ENCODE measurements at regions not wholly inside any gene's neighbourhood (a gene's known extent, or its start where the extent isn't known, plus 50 kb on each side); places are given as distances from the start of the nearest gene placed in this dataset.

- DNase-seq (ENCODE audit: extremely low read depth, insufficient read length): no peak
- Histone ChIP-seq H3K27me3 (replicated peaks; ENCODE audit: control insufficient read depth, insufficient read depth, low read length) (no peaks in the 10 kb centered on the region), H3K36me3 (ENCODE audit: control insufficient read depth, insufficient read depth, low read length) (no peaks in the 10 kb centered on the region), H3K4me3 (replicated peaks; ENCODE audit: low read depth, low read length) (no peak overlapping the region)
- no peak for TF ChIP-seq CTCF (IDR thresholded peaks at IDR 0.05; ENCODE audit: insufficient read depth, low read length, poor library complexity, severe bottlenecking)
These were observed 418.1 kb upstream of the SEMA6A start for GRCh38 chr5:116992681-116993080.

GRCh38 chr5:116989995-116990394, 415.4 kb upstream of the SEMA6A start:
- TF ChIP-seq CTCF (IDR thresholded peaks at IDR 0.05; ENCODE audit: insufficient read depth, low read length, poor library complexity, severe bottlenecking): no peak

GRCh38 chr5:116982035-116982434, 407.4 kb upstream of the SEMA6A start:
- no peak for DNase-seq (ENCODE audit: extremely low read depth, insufficient read length)
- TF ChIP-seq CTCF (IDR thresholded peaks at IDR 0.05; ENCODE audit: insufficient read depth, low read length, poor library complexity, severe bottlenecking): no peak
- H3K4me3 ChIP-seq (replicated peaks; ENCODE audit: low read depth, low read length): no peak overlapping the region
- no peaks in the 10 kb centered on the region for H3K36me3 ChIP-seq (ENCODE audit: control insufficient read depth, insufficient read depth, low read length)
- no peaks in the 10 kb centered on the region for H3K27me3 ChIP-seq (replicated peaks; ENCODE audit: control insufficient read depth, insufficient read depth, low read length)

More at GRCh38 chr5:116989995-116990394, 415.4 kb upstream of the SEMA6A start:
- no peaks in the 10 kb centered on the region for H3K27me3 ChIP-seq (replicated peaks; ENCODE audit: control insufficient read depth, insufficient read depth, low read length)
- no peak for DNase-seq (ENCODE audit: extremely low read depth, insufficient read length)
- no peaks in the 10 kb centered on the region for H3K36me3 ChIP-seq (ENCODE audit: control insufficient read depth, insufficient read depth, low read length)
- H3K4me3 ChIP-seq (replicated peaks; ENCODE audit: low read depth, low read length): no peak overlapping the region

- Histone ChIP-seq H3K36me3 (ENCODE audit: control insufficient read depth, insufficient read depth, low read length) (no peaks in the 10 kb centered on the region), H3K4me3 (replicated peaks; ENCODE audit: low read depth, low read length) (no peak overlapping the region), H3K27me3 (replicated peaks; ENCODE audit: control insufficient read depth, insufficient read depth, low read length) (no peaks in the 10 kb centered on the region)
- TF ChIP-seq CTCF (IDR thresholded peaks at IDR 0.05; ENCODE audit: insufficient read depth, low read length, poor library complexity, severe bottlenecking): no peak
- no peak for DNase-seq (ENCODE audit: extremely low read depth, insufficient read length)
These were observed 406.0 kb upstream of the SEMA6A start for GRCh38 chr5:116980581-116980980.

- H3K36me3 ChIP-seq (ENCODE audit: control insufficient read depth, insufficient read depth, low read length): no peaks in the 10 kb centered on the region
- H3K4me3 ChIP-seq (replicated peaks; ENCODE audit: low read depth, low read length): no peak overlapping the region
- TF ChIP-seq CTCF (IDR thresholded peaks at IDR 0.05; ENCODE audit: insufficient read depth, low read length, poor library complexity, severe bottlenecking): no peak
- no peaks in the 10 kb centered on the region for H3K27me3 ChIP-seq (replicated peaks; ENCODE audit: control insufficient read depth, insufficient read depth, low read length)
- DNase-seq (ENCODE audit: extremely low read depth, insufficient read length): no peak
These were observed 402.1 kb upstream of the SEMA6A start for GRCh38 chr5:116976767-116977166.

- no peaks in the 10 kb centered on the region for H3K27me3 ChIP-seq (replicated peaks; ENCODE audit: control insufficient read depth, insufficient read depth, low read length)
- TF ChIP-seq CTCF (IDR thresholded peaks at IDR 0.05; ENCODE audit: insufficient read depth, low read length, poor library complexity, severe bottlenecking): no peak
- no peaks in the 10 kb centered on the region for H3K36me3 ChIP-seq (ENCODE audit: control insufficient read depth, insufficient read depth, low read length)
- no peak for DNase-seq (ENCODE audit: extremely low read depth, insufficient read length)
- no peak overlapping the region for H3K4me3 ChIP-seq (replicated peaks; ENCODE audit: low read depth, low read length)
These were observed 396.5 kb upstream of the SEMA6A start for GRCh38 chr5:116971131-116971530.

Measured in GM06990 (cell line).